Astrocyte (in vitro differentiated cells and primary cell): ENCODE measurements at regions not wholly inside any gene's neighbourhood (a gene's known extent, or its start where the extent isn't known, plus 50 kb on each side); places are given as distances from the start of the nearest gene placed in this dataset.

ENCODE experiments used
- EZH2 ChIP-seq: IDR thresholded peaks from 2 replicates; pipeline ENCODE4 v1.6.1; 2012; ENCODE audit warnings: mild to moderate bottlenecking, low read length, inconsistent platforms; ENCODE audit not compliant: insufficient read depth
- TF ChIP-seq, protein P1 (sequence below): IDR thresholded peaks from 2 replicates; pipeline ENCODE4 v1.5.1; 2011; ENCODE audit warnings: low read depth, mild to moderate bottlenecking, inconsistent platforms, low read length, moderate library complexity; ENCODE audit not compliant: insufficient read depth

DNA sequence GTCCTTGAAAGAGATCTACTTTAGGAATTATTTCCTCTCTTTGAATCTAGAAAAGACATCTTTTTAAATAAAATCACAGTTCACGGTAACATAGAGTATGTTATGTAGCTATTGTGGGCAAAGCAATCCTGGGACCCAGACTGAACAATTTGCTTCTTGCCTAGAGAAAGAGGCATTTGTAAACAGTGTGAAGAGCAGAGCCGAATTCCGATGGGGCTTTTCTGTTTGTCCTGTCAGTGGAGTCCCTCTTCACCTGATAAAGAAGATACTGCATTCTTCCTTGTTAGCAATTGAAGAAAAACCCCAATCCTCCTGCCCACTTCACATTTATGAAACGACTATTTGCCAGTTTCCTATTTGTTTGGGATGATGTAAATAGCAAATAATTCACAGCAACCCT lies 462.9 kb downstream of the WDR72 start:
- no peak for TF ChIP-seq EZH2
- TF ChIP-seq, protein P1, sequence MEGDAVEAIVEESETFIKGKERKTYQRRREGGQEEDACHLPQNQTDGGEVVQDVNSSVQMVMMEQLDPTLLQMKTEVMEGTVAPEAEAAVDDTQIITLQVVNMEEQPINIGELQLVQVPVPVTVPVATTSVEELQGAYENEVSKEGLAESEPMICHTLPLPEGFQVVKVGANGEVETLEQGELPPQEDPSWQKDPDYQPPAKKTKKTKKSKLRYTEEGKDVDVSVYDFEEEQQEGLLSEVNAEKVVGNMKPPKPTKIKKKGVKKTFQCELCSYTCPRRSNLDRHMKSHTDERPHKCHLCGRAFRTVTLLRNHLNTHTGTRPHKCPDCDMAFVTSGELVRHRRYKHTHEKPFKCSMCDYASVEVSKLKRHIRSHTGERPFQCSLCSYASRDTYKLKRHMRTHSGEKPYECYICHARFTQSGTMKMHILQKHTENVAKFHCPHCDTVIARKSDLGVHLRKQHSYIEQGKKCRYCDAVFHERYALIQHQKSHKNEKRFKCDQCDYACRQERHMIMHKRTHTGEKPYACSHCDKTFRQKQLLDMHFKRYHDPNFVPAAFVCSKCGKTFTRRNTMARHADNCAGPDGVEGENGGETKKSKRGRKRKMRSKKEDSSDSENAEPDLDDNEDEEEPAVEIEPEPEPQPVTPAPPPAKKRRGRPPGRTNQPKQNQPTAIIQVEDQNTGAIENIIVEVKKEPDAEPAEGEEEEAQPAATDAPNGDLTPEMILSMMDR: no peak
